ENCODE measurements at regions not wholly inside any gene's neighbourhood (a gene's known extent, or its start where the extent isn't known, plus 50 kb on each side); places are given as distances from the start of the nearest gene placed in this dataset.

DNA sequence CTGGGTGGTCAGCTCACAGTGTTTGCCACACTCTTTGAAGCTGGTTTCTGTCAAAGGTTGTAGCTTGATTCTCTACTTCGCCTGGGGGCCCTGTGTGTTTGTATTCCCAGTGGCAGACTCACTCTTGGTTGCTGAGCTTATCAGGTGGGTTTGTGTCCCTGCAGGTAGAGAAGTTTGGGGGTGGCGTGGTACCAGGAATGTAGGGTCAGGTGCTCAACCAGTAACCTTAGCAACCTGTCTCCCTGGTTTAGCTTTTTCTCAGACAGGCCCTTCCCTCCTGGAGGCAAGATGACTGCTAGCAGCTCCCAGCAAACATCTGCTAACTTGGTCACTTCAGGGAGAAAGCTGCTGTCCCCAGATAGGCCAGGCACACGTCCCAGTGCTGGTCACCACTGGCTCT lies 352.2 kb downstream of the AACS start:
- 59 to 66% (median 62%) methylated on average over 3 of the region's 3 CpGs for WGBS, 4 donors
- ATAC-seq (no peak), DNase-seq (no peak)
- Histone ChIP-seq H3K9me3 (peaks cover 0 to 14% (median 6%) of the 10 kb centered on the region in 12 donors), H3K36me3 (no peaks in the 10 kb centered on the region), H3K27ac (no peak overlapping the region), H3K4me3 (no peak overlapping the region), H3K27me3 (no peaks in the 10 kb centered on the region), H3K4me1 (no peaks in the 10 kb centered on the region)
- TF ChIP-seq POLR2A (IDR thresholded peaks at IDR 0.05): no peak
- TF ChIP-seq, protein P1, sequence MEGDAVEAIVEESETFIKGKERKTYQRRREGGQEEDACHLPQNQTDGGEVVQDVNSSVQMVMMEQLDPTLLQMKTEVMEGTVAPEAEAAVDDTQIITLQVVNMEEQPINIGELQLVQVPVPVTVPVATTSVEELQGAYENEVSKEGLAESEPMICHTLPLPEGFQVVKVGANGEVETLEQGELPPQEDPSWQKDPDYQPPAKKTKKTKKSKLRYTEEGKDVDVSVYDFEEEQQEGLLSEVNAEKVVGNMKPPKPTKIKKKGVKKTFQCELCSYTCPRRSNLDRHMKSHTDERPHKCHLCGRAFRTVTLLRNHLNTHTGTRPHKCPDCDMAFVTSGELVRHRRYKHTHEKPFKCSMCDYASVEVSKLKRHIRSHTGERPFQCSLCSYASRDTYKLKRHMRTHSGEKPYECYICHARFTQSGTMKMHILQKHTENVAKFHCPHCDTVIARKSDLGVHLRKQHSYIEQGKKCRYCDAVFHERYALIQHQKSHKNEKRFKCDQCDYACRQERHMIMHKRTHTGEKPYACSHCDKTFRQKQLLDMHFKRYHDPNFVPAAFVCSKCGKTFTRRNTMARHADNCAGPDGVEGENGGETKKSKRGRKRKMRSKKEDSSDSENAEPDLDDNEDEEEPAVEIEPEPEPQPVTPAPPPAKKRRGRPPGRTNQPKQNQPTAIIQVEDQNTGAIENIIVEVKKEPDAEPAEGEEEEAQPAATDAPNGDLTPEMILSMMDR (IDR thresholded peaks at IDR 0.05): no peak
- intact Hi-C loops (cut with DNase I): no loop called here

GRCh38 chr12:125418902-125419564 lies 353.8 kb downstream of the AACS start:
- ATAC-seq (no peak), DNase-seq (no peak)
- H3K27me3 ChIP-seq: no peaks in the 10 kb centered on the region
- H3K4me1 ChIP-seq: no peaks in the 10 kb centered on the region
- intact Hi-C loops (cut with DNase I): no loop called here
- H3K4me3 ChIP-seq: no peak overlapping the region
- H3K36me3 ChIP-seq: no peaks in the 10 kb centered on the region
- TF ChIP-seq, protein P1 (IDR thresholded peaks at IDR 0.05): no peak
- no peak for TF ChIP-seq POLR2A (IDR thresholded peaks at IDR 0.05)
- 76 to 81% (median 77%) methylated on average over 7 of the region's 7 CpGs for WGBS, 4 donors
- peaks cover 0 to 14% (median 5%) of the 10 kb centered on the region in 12 donors for H3K9me3 ChIP-seq
- no peak overlapping the region for H3K27ac ChIP-seq

DNA sequence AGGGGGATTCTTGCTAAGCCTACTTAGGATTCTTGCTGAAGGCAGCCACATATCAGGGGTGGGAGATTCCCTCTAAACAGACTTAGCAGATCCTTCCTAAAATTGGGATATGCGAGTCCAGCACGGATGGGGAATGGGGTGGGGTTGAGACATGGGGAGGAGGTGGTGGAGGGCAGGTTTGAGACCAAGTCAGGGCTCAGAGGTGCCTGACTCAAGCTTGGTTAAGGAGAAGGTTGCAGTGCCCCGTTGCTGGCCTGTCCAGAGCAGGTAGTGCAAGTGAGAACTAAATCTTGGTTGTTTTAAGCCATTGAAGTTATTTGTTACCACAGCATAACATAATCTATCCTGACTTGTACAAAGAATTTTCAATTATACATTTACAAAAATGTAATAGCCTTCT lies 359.7 kb downstream of the AACS start:
- DNase-seq: no peak
- Histone ChIP-seq H3K27me3 (peaks cover 0 to 4% (median 0%) of the 10 kb centered on the region in 9 donors), H3K36me3 (no peaks in the 10 kb centered on the region), H3K9me3 (peaks cover 0 to 22% (median 6%) of the 10 kb centered on the region in 12 donors), H3K27ac (no peak overlapping the region), H3K4me1 (no peaks in the 10 kb centered on the region), H3K4me3 (no peak overlapping the region)
- no peak for TF ChIP-seq POLR2A (IDR thresholded peaks at IDR 0.05)
- TF ChIP-seq, protein P1 (IDR thresholded peaks at IDR 0.05): no peak
- intact Hi-C loops (cut with DNase I): no loop called here
- 70 to 84% (median 72%) methylated on average over 3 of the region's 3 CpGs for WGBS, 4 donors
- ATAC-seq: no peak

GRCh38 chr12:125431516-125431915 lies 366.3 kb downstream of the AACS start:
- WGBS, 4 donors: 59 to 73% (median 59%) methylated on average over 6 of the region's 6 CpGs
- H3K4me1 ChIP-seq: no peaks in the 10 kb centered on the region
- DNase-seq (no peak), ATAC-seq (no peak)
- no peak for TF ChIP-seq POLR2A (IDR thresholded peaks at IDR 0.05)
- TF ChIP-seq, protein P1 (IDR thresholded peaks at IDR 0.05): no peak
- no peaks in the 10 kb centered on the region for H3K36me3 ChIP-seq
- H3K27me3 ChIP-seq: peaks cover 0 to 4% (median 0%) of the 10 kb centered on the region in 9 donors
- H3K27ac ChIP-seq: no peak overlapping the region
- intact Hi-C loops (cut with DNase I): no loop called here
- no peak overlapping the region for H3K4me3 ChIP-seq
- peaks cover 0 to 2% (median 0%) of the 10 kb centered on the region in 12 donors for H3K9me3 ChIP-seq

Measured in heart left ventricle (tissue), 16 donors.